Endodermal cell (in vitro differentiated cells): ENCODE measurements at regions not wholly inside any gene's neighbourhood (a gene's known extent, or its start where the extent isn't known, plus 50 kb on each side); places are given as distances from the start of the nearest gene placed in this dataset.

Experiments used
- DNase-seq: peaks from one replicate; pipeline ENCODE4 v3.0.0-alpha.2; 2017
- H3K27ac ChIP-seq: 2 replicates; pipeline ENCODE4 v1.5.1; 2013; ENCODE audit warnings: mild to moderate bottlenecking, low read depth, low read length, moderate library complexity
- H3K27me3 ChIP-seq: 2 replicates; pipeline ENCODE4 v1.6.1; 2013; ENCODE audit warnings: mild to moderate bottlenecking, low read length, moderate library complexity; ENCODE audit not compliant: insufficient read depth, control insufficient read depth, poor library complexity, severe bottlenecking
- H3K36me3 ChIP-seq: 2 replicates; pipeline ENCODE4 v1.7.0; 2013; ENCODE audit warnings: mild to moderate bottlenecking, low read length, moderate library complexity; ENCODE audit not compliant: control insufficient read depth, insufficient read depth
- H3K4me1 ChIP-seq: one replicate; pipeline ENCODE4 v1.7.0; 2013; ENCODE audit warnings: low read length; ENCODE audit not compliant: control insufficient read depth, insufficient read depth
- H3K4me3 ChIP-seq: 2 replicates; pipeline ENCODE4 v1.5.1; 2013; ENCODE audit warnings: mild to moderate bottlenecking, low read length, moderate library complexity
- H3K9ac ChIP-seq: 2 replicates; pipeline ENCODE4 v1.6.1; 2013; ENCODE audit warnings: mild to moderate bottlenecking, low read length, moderate library complexity; ENCODE audit not compliant: poor library complexity, severe bottlenecking; ENCODE audit errors: extremely low read depth
- H3K9me3 ChIP-seq: 2 replicates; pipeline ENCODE4 v1.6.1; 2013; ENCODE audit warnings: mild to moderate bottlenecking, low read length, moderate library complexity; ENCODE audit not compliant: control insufficient read depth
- H3K27ac Mint-ChIP-seq: 2 replicates; pipeline ENCODE4 v1.8.0; 2020; ENCODE audit warnings: mixed read lengths
- H3K27me3 Mint-ChIP-seq: 2 replicates; pipeline ENCODE4 v1.8.0; 2021; ENCODE audit warnings: mild to moderate bottlenecking, mixed read lengths; ENCODE audit not compliant: insufficient read depth
- H3K36me3 Mint-ChIP-seq: 2 replicates; pipeline ENCODE4 v1.8.0; 2020; ENCODE audit warnings: low read depth, mixed read lengths
- H3K4me1 Mint-ChIP-seq: 2 replicates; pipeline ENCODE4 v1.8.0; 2020; ENCODE audit warnings: mixed read lengths
- H3K4me3 Mint-ChIP-seq: 2 replicates; pipeline ENCODE4 v1.8.0; 2020; ENCODE audit warnings: mild to moderate bottlenecking, moderate library complexity, mixed read lengths
- H3K9me3 Mint-ChIP-seq: 2 replicates; pipeline ENCODE4 v1.8.0; 2020; ENCODE audit warnings: mild to moderate bottlenecking, mixed read lengths
- WGBS, 2 experiments: methylation state at CpG; one replicate each; pipeline versions ENCODE4 v1.1.5 to v1.1.7; 2013; ENCODE audit warnings: missing lambda C conversion rate in 2 of 2, mixed read lengths in 1 of 2; ENCODE audit not compliant: insufficient coverage in 1 of 2, insufficient read length in 1 of 2; 5-methylcytosine and 5-hydroxymethylcytosine counted together
- TF ChIP-seq, protein P1 (sequence below): fragments of 200-600 bp; sonication (generic); conservative IDR thresholded peaks from 2 replicates; pipeline ENCODE4 v1.5.0; 2021; ENCODE audit warnings: antibody characterized with exemption, mild to moderate bottlenecking

DNA sequence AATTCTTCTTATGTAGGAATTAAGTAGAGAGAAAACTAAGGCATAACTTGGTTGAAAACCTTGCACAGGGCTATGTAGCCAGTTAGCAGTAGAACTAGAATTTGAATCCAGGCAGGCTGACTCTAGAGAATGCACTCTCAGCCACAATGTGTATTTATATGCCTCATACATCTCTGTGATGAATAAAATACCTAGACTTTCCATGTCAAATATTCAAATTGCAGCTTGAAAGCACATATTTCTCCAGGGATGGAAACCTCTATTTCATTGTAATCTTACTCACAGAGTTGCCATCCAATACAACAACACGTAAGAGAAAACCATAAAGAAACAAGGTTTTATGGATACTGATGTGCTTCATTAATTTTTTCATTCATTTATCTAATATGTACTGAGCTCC, 256.0 kb upstream of the FLRT2 start:
- no peak overlapping the region for H3K4me3 ChIP-seq
- H3K36me3 ChIP-seq, result no peaks in the 10 kb centered on the region
- H3K36me3 Mint-ChIP-seq, result no peaks in the 10 kb centered on the region
- H3K9me3 ChIP-seq, result no peaks in the 10 kb centered on the region
- no peak overlapping the region for H3K4me3 Mint-ChIP-seq
- no peak overlapping the region for H3K27ac ChIP-seq
- no peaks in the 10 kb centered on the region for H3K27me3 Mint-ChIP-seq
- H3K4me1 ChIP-seq, result no peaks in the 10 kb centered on the region
- no peak overlapping the region for H3K27ac Mint-ChIP-seq
- no peaks in the 10 kb centered on the region for H3K9me3 Mint-ChIP-seq
- TF ChIP-seq, protein P1, sequence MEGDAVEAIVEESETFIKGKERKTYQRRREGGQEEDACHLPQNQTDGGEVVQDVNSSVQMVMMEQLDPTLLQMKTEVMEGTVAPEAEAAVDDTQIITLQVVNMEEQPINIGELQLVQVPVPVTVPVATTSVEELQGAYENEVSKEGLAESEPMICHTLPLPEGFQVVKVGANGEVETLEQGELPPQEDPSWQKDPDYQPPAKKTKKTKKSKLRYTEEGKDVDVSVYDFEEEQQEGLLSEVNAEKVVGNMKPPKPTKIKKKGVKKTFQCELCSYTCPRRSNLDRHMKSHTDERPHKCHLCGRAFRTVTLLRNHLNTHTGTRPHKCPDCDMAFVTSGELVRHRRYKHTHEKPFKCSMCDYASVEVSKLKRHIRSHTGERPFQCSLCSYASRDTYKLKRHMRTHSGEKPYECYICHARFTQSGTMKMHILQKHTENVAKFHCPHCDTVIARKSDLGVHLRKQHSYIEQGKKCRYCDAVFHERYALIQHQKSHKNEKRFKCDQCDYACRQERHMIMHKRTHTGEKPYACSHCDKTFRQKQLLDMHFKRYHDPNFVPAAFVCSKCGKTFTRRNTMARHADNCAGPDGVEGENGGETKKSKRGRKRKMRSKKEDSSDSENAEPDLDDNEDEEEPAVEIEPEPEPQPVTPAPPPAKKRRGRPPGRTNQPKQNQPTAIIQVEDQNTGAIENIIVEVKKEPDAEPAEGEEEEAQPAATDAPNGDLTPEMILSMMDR, result no peak
- no peaks in the 10 kb centered on the region for H3K4me1 Mint-ChIP-seq
- no peaks in the 10 kb centered on the region for H3K27me3 ChIP-seq
- H3K9ac ChIP-seq, result no peak overlapping the region
- WGBS, 2 experiments, result no CpG with 5 or more reads among the region's 1 CpG
- no peak for DNase-seq

DNA sequence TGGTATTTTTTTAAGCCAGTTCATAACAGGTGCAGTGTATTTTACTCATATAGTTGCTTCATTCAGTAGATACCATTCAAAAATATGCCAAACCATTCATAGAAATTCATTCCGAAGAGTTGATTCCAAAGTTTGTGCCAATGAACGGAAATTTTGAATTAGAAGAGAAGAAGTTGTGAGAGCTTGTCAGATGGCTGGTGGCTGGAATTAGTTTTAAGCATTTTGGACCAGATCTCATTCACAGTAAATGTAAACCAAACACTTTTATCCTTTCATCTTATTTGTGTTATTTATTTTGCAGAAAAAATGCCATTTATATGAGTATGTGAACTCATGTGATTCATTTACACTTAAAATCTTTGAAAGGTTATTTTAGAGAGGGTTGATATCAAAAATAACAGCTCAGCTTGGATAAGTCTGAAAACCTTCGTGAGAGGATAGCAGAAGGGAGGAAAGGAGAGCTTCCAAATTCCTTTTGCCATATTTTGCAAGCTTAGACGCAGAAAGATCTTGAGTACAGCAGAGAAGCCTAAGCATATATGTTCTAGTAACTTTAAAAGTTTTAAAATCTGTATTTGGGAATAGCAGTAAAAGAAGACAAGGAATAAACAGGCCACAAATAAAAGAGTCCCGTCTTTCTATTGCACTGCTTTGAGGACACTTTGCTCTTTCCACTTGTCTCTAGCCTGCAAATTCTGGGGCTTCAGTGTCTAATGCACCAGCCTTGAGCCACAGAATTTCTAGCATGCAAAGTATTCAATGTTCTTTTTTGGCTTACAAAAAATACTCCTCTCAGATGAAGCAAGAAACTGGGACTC, 253.6 kb upstream of the FLRT2 start:
- Histone ChIP-seq H3K4me3 (no peak overlapping the region), H3K9me3 (no peaks in the 10 kb centered on the region), H3K4me1 (no peaks in the 10 kb centered on the region), H3K9ac (no peak overlapping the region), H3K27ac (no peak overlapping the region), H3K36me3 (no peaks in the 10 kb centered on the region), H3K27me3 (no peaks in the 10 kb centered on the region)
- Mint-ChIP-seq H3K4me3 (no peak overlapping the region), H3K27me3 (no peaks in the 10 kb centered on the region), H3K4me1 (no peaks in the 10 kb centered on the region), H3K27ac (no peak overlapping the region), H3K36me3 (no peaks in the 10 kb centered on the region), H3K9me3 (no peaks in the 10 kb centered on the region)
- no peak for DNase-seq
- TF ChIP-seq, protein P1, result no peak
- 90 to 97% methylated on average over 3 to 5 of the region's 5 CpGs for WGBS, 2 experiments

DNA sequence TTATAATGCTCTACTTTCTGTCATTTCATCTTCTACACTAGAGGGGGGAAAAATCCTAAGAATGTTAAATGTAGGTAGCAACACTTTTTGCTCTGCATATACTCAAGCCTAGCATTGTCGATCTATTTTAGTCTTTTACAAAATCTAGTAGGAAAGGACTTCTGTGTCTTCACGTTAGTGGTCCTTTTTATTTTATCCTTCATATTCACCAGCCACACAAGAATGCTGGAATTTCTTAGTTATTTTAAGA, 253.0 kb upstream of the FLRT2 start:
- TF ChIP-seq, protein P1, result no peak
- Mint-ChIP-seq H3K36me3 (no peaks in the 10 kb centered on the region), H3K27ac (no peak overlapping the region), H3K9me3 (no peaks in the 10 kb centered on the region), H3K4me3 (no peak overlapping the region), H3K4me1 (peaks cover 5% of the 10 kb centered on the region), H3K27me3 (no peaks in the 10 kb centered on the region)
- Histone ChIP-seq H3K27ac (no peak overlapping the region), H3K9me3 (no peaks in the 10 kb centered on the region), H3K36me3 (no peaks in the 10 kb centered on the region), H3K4me3 (no peak overlapping the region), H3K9ac (no peak overlapping the region), H3K27me3 (no peaks in the 10 kb centered on the region), H3K4me1 (no peaks in the 10 kb centered on the region)
- WGBS, 2 experiments, result 85% methylated on average over 2 of the region's 2 CpGs; no CpG with 5 or more reads in 1 of the 2 experiments
- DNase-seq, result no peak
